ENCODE measurements at regions not wholly inside any gene's neighbourhood (a gene's known extent, or its start where the extent isn't known, plus 50 kb on each side); places are given as distances from the start of the nearest gene placed in this dataset.
"Not testable (repeated sequence)": the region's sequence is repeated elsewhere in the genome, so short reads cannot be mapped to it uniquely, and the experiment has no call there.

GRCh38 chr16:16448423-16448822 lies 69.5 kb downstream of the NPIPA7 start:
- not testable (repeated sequence) for DNase-seq (ENCODE audit: low spot score)

GRCh38 chr16:16449712-16450237 lies 70.8 kb downstream of the NPIPA7 start:
- not testable (repeated sequence) for DNase-seq (ENCODE audit: low spot score)

DNA sequence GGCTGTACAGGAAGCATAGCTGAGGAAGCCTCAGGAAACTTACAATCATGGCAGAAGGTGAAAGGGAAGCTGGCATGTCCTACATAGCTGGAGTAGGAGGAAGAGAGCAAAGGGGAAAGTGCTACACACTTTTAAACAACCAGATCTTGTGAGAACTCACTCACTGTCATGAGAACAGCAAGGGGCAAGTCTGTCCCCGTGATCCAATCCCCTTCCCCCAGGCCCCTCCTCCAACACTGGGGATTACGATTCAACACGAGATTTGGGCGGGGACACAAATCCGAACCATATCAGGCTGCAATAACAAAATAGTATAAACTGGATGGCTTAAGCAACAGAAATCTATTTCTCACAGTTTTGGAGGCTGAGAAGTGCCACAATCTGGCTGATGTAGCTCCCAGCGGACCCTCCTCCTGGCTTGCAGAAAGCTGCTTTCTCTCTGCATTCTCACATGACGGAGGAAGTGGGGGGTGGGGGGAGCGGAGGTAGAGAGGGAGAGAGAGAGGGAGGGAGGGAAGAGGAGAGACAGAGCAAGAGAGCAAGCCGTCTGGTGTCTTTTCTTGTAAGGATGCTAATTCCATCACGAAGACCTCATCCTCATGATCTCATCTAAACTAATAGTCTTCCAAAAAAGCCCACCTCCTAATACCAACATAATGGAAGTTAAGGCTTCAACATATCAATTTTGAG lies 72.9 kb downstream of the NPIPA7 start:
- not testable (repeated sequence) for DNase-seq (ENCODE audit: low spot score)

- DNase-seq (ENCODE audit: low spot score) = not testable (repeated sequence)
Measured at GRCh38 chr16:16458579-16458978, 79.6 kb downstream of the NPIPA7 start.

DNA sequence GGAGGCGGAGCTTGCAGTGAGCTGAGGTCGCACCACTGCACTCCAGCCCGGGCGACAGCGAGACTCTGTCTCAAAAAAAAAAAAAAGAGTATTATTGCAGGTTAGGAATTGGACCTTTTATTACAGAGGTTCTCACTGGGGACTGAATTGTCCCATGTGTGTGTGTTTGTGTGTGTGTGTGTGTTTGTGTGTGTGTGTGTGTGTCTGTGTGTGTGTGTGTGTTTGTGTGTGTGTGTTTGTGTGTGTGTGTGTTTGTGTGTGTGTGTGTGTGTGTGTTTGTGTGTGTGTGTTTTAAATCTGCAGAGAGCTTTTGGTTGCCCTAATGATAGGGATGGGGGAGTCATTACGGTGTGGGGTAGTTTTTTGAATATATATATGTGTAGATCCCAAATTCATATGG lies 84.9 kb downstream of the NPIPA7 start:
- DNase-seq (ENCODE audit: low spot score) = not testable (repeated sequence)

GRCh38 chr16:16488919-16489318 lies 110.0 kb downstream of the NPIPA7 start:
- not testable (repeated sequence) for DNase-seq (ENCODE audit: low spot score)

DNA sequence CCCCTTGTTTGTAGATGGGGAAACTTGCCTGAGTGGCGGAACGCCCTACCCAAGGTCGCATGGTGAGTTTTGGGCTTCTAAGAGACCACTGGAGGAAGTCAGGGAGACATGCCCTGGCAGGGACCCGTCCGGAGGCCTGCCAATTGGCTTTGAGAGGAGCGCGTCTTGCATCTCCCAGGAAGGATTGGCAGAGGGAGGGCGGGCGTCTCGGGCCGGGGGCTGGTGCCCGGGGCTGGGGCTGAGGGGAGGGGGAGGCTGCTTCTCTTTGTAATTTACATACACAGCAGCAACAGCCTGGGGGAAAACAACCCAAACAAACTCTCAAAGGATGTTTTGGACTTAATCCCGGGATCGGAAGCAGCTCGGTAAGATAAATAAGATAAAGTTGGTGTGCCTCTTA lies 110.5 kb downstream of the NPIPA7 start:
- DNase-seq (ENCODE audit: low spot score) = not testable (repeated sequence)

DNA sequence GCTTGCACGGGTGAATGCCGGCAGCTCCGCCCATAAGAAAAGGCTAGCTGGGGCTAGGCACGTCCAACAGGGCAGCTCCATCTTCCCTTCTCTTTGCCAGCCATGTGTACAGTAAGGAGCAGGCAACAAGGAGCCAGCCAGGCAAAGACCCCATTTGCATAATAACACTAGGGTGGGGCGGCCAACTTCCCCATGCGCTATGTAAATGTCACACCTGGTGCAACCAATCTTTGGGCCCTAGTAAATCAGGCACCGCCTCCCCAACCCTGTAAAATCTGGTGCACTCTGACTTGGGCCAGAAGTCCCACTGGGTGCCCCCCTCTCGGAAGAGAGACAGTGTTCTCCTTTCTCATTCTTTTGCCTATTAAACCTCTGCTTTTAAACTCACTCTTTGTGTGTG lies 115.2 kb downstream of the NPIPA7 start:
- not testable (repeated sequence) for DNase-seq (ENCODE audit: low spot score)

DNA sequence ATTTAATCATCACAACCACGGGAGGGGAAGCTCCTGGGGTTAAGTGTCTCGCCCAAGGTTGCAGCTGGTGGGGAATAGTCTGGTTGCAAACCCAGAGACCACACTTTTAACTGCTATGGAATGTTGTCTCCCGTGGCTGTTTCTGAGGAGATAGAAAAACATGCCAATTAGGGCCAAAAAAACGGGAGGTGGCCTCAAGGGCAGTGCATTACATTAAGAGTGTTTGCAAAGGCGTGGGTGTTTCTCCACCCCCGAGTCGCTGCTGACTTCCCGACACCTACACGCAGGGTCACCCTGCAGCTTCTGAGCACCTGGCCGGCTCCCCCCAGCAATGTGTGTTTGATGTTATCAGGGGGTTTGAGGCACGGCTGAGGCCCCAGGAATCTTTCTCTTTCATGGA lies 116.1 kb downstream of the NPIPA7 start:
- DNase-seq (ENCODE audit: low spot score) = not testable (repeated sequence)

GRCh38 chr16:16499875-16500274 lies 120.9 kb downstream of the NPIPA7 start:
- not testable (repeated sequence) for DNase-seq (ENCODE audit: low spot score)

- DNase-seq (ENCODE audit: low spot score) = not testable (repeated sequence)
Measured at GRCh38 chr16:16507041-16507440, 128.1 kb downstream of the NPIPA7 start.

DNA sequence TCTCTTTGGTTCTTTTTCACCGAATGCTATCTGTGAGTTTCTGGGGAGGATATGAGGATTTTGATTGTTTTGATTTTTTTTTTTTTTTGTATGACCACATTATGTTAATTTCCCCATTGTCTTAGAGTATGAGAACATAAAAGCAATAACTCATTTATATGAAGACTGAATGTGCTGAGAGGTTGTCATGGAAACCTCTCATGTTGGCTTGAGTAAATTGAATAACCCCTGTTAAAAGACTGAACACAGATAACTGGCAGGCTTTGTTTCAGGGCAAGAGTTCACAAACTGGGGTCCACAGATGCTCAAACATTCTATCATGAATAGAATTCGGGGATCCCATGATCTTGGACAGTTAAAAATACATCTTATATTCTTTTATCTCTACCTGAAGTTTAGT lies 129.4 kb downstream of the NPIPA7 start:
- DNase-seq (ENCODE audit: low spot score) = not testable (repeated sequence)

DNA sequence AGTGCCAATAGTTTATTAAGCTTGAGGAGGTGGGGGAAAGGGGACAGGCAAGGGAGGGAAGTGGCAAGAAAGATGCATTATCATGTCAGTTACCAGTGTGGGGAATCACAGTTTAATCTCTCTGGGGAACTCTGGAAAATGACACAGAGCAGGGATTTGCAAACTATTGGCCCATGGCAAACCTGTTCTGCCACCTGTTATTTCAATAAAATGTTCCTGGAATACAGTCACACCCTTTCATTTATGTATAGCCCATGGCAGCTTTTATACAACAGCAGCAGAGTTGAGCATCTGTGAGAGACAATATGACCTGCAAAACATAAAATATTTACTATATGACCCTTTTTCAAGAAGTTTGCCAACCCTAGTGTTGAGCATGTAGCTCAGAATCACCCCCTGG lies 140.5 kb downstream of the NPIPA7 start:
- not testable (repeated sequence) for DNase-seq (ENCODE audit: low spot score)

DNA sequence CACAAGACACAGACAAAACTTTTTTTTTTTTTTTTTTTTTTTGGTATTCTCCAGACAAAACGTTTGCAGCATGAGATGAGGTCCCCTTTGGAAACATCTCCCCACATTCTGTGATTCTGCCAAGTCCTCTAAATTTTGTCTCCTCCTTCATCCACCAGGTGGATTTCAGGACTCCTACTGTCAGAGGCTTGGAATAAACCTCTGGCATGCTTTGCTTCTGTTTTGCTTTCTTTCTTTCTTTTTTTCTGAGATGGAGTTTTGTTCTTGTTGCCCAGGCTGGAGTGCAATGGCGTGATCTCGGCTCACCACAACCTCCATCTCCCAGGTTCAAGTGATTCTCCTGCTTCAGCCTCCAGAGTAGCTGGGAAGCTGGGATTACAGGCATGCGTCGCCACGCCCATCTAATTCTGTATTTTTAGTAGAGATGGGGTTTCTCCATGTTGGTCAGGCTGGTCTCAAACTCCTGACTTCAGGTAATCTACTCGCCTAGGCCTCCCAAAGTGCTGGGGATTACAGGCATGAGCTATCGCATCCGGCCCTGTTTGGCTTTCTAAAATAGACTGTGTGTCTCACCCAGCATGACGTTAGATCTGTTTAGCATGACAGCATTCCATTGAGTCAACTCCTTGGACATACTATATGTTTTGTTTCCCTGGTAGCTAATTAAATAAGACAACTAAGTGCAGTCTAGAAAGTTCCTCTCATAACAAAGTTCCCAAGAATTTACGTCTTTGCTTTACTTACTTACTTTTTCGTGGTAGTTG lies 142.5 kb downstream of the NPIPA7 start:
- not testable (repeated sequence) for DNase-seq (ENCODE audit: low spot score)

- DNase-seq (ENCODE audit: low spot score) = not testable (repeated sequence)
Measured at GRCh38 chr16:16526998-16527397, 148.1 kb downstream of the NPIPA7 start.

GRCh38 chr16:16530744-16531143 lies 151.8 kb downstream of the NPIPA7 start:
- not testable (repeated sequence) for DNase-seq (ENCODE audit: low spot score)

- not testable (repeated sequence) for DNase-seq (ENCODE audit: low spot score)
Measured at GRCh38 chr16:16535565-16535964, 156.6 kb downstream of the NPIPA7 start.

DNA sequence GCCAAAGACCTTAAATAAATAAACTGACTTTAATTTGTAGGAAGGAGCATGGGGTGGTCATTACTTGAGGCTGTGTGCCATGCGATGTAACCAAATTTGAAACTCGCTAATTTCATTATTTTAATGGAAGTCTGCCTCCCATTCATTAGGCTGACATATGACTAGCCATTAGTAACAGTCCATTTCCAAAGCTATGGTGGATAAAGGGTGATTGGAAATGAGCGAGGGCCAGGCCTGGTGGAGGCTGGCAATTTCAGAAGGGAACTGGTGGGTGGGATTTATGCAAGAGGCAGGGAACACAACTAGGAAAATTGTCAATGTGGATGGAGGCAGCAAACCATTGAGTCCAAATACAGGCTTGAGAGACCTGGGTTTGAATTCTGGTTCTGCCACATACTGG lies 157.2 kb downstream of the NPIPA7 start:
- not testable (repeated sequence) for DNase-seq (ENCODE audit: low spot score)

DNA sequence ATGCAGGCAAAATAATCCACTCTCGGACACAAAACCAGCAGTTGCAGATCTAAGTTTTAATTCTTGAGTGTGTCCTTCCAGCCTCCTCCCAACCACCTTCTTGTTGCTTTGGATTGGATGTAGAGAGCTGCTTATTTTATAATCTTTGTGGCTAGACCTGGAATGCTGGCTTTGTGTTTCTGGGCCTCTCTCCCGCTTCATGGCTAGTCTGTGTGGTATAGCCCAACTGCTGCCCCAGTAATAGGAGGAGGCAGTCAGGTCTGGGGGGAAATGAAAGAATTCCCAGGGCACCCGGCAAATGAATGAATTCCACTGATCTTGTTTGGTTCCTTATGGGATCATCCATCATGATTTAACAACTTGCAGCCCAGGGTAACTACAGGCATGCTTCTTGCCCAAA lies 170.8 kb downstream of the NPIPA7 start:
- DNase-seq (ENCODE audit: low spot score) = not testable (repeated sequence)

DNA sequence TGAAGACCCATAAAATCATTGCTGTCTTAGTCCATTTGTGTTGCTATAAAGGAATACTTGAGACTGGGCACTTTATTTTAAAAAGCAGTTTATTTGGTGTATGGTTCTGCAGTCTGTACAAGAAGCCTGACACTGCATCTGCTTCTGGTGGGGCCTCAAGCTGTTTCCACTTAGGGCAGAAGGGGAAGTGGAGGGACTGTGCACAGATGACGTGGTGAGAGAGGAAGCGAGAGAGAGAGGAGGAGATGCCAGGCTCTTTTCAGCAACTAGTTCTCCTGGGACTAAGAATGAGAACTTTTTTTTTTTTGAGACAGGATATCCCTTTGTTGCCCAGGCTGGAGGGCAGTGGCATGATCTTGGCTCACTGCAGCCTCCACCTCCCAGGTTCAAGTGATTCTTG lies 171.9 kb downstream of the NPIPA7 start:
- not testable (repeated sequence) for DNase-seq (ENCODE audit: low spot score)

DNA sequence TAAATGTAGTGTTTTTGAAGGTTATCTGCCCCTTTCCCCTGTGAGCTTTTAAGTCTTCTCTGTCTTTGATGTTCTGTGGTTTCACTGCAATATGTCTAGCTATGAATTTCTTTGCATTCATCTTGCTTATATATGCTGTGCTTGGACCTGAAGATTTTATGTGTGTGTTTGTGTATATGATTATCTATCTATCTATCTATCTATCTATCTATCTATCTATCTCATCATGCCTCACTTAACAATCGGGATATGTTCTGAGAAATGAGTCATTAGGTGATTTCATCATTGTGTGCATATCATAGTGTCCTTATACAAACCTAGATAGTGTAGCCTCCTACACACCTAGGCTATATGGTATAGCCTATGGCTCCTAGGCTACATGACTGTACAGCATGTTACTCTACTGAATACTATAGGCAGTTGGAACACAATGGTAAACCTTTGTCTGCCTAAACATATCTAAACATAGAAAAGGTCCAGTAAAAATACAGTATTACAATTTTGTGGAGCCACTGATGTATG lies 173.9 kb downstream of the NPIPA7 start:
- not testable (repeated sequence) for DNase-seq (ENCODE audit: low spot score)

DNA sequence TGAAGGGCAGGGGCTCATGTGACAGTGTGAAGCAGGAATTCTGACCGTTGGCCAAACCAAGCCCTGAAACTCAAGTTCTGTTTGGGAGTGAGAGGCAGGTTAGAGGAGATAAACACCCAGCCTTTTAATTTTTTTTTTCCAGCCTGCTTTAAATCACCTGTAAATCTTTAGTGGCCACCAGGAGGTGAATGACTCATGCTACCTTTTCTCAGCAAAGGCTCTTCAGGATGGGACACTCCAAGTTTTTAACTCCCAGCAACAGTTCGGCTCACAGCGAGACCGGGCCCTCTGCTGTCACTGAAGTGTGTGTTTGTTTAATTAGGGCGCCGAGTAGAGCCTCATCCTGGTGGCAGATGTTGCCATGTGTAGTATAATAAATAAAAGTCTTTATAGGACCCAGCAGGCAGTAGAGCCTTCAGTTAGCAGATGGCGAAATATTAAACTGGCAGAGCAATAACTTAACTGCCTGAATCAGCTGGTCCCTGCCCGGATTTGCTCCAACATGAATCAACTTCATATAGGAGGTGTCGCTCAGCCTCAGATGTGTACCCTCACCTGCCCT lies 180.3 kb downstream of the NPIPA7 start:
- DNase-seq (ENCODE audit: low spot score) = not testable (repeated sequence)
